ENCODE measurements at regions not wholly inside any gene's neighbourhood (a gene's known extent, or its start where the extent isn't known, plus 50 kb on each side); places are given as distances from the start of the nearest gene placed in this dataset.

DNA sequence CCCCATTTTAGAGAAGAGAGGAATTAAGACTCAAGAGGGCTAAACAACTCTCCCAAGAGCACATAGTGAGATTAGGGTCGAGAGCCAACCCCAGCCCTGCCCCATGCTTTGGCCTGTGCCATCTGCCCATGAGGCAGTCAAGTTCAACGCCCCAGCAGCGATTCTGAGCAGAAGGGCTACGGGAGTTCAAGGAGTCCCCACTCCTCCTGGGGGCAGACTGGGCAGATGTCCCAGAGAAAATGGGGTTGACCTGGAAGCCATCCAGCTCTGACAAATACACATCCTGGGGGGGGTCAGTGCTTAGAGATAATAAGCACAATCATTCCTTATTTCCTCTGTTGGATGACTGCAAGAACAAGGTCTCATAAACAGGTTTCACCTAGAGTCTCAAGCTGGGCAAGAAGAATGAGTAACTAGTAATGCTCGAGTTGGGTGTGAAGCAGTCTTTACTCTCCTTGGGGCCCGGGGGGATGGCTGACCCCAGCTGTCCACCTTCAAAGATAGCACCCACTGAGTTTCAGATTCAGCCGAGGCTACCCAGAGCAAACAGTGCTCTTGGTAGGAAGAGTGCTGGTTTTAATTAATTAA, 716.4 kb downstream of the RNF144A start:
- DNase-seq, result no peak
- Histone ChIP-seq H2BK120ac (ENCODE audit: low read depth, low read length, poor library complexity, severe bottlenecking) (no peak overlapping the region), H3K14ac (ENCODE audit: insufficient read depth, low read length) (no peak overlapping the region), H4K8ac (replicated peaks; ENCODE audit: insufficient read length, low read depth, low read length) (no peak overlapping the region), H4K20me1 (ENCODE audit: control insufficient read depth, insufficient read depth, insufficient read length) (no peaks in the 10 kb centered on the region), H3K9ac (ENCODE audit: extremely low read depth, insufficient read length, low read length) (no peak overlapping the region), H3K4ac (ENCODE audit: low read depth, low read length) (no peak overlapping the region), H2BK20ac (ENCODE audit: low read depth, low read length, poor library complexity, severe bottlenecking) (no peak overlapping the region), H3K23me2 (ENCODE audit: insufficient read length, low read depth, low read length, poor library complexity, severe bottlenecking) (no peaks in the 10 kb centered on the region), H3K27ac (ENCODE audit: insufficient read length, low read depth, low read length) (no peak overlapping the region), H3K23ac (ENCODE audit: insufficient read length, low read depth, low read length) (no peak overlapping the region), H2BK12ac (ENCODE audit: insufficient read length, low read depth, low read length) (no peak overlapping the region), H3K9me3 (ENCODE audit: control insufficient read depth, low read depth, low read length) (no peaks in the 10 kb centered on the region), H4K5ac (ENCODE audit: insufficient read length, low read depth, low read length) (no peak overlapping the region), H3K27me3 (ENCODE audit: insufficient read depth, low read length) (no peaks in the 10 kb centered on the region), H2AK5ac (ENCODE audit: insufficient read length, low read length) (no peak overlapping the region), H3T11ph (ENCODE audit: low read length) (no peak overlapping the region), H4K91ac (ENCODE audit: insufficient read length, low read depth, low read length) (no peak overlapping the region), H3K56ac (ENCODE audit: insufficient read length, low read depth, low read length) (no peak overlapping the region), H3K4me1 (ENCODE audit: insufficient read depth, low read length) (no peaks in the 10 kb centered on the region), H3K79me2 (ENCODE audit: insufficient read depth, low read length) (no peaks in the 10 kb centered on the region), H2BK15ac (ENCODE audit: low read depth, low read length) (no peak overlapping the region), H3K18ac (ENCODE audit: insufficient read length, low read depth, low read length) (no peak overlapping the region), H3K4me2 (ENCODE audit: insufficient read depth, insufficient read length, low read length) (no peak overlapping the region), H3K79me1 (ENCODE audit: insufficient read depth, low read depth, low read length, poor library complexity, severe bottlenecking) (no peaks in the 10 kb centered on the region), H2BK5ac (ENCODE audit: insufficient read length, low read length) (no peak overlapping the region), H2AFZ (ENCODE audit: low read length) (no peak overlapping the region)
- Mint-ChIP-seq H3K36me3 (ENCODE audit: insufficient read depth in 1 of 3, low read depth in 3 of 3) (no peaks in the 10 kb centered on the region; a peak in 1 of 7 replicates), H3K4me3 (no peak overlapping the region), H3K4me1 (peaks cover 0 to 9% of the 10 kb centered on the region in 2 experiments; a peak in 2 of 4 replicates), H3K27ac (no peak overlapping the region), H3K9me3 (peaks cover 0 to 3% of the 10 kb centered on the region in 2 experiments; a peak in 3 of 5 replicates), H3K27me3 (ENCODE audit: low read depth) (no peaks in the 10 kb centered on the region)
- WGBS (ENCODE audit: extremely low coverage, insufficient read length, low lambda C conversion rate), result no CpG with 5 or more reads among the region's 7 CpGs
- TF ChIP-seq, protein P1, sequence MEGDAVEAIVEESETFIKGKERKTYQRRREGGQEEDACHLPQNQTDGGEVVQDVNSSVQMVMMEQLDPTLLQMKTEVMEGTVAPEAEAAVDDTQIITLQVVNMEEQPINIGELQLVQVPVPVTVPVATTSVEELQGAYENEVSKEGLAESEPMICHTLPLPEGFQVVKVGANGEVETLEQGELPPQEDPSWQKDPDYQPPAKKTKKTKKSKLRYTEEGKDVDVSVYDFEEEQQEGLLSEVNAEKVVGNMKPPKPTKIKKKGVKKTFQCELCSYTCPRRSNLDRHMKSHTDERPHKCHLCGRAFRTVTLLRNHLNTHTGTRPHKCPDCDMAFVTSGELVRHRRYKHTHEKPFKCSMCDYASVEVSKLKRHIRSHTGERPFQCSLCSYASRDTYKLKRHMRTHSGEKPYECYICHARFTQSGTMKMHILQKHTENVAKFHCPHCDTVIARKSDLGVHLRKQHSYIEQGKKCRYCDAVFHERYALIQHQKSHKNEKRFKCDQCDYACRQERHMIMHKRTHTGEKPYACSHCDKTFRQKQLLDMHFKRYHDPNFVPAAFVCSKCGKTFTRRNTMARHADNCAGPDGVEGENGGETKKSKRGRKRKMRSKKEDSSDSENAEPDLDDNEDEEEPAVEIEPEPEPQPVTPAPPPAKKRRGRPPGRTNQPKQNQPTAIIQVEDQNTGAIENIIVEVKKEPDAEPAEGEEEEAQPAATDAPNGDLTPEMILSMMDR (conservative IDR thresholded peaks at IDR 0.05), result no peak

All from H9 (cell line).